ENCODE measurements at regions not wholly inside any gene's neighbourhood (a gene's known extent, or its start where the extent isn't known, plus 50 kb on each side); places are given as distances from the start of the nearest gene placed in this dataset.

DNA sequence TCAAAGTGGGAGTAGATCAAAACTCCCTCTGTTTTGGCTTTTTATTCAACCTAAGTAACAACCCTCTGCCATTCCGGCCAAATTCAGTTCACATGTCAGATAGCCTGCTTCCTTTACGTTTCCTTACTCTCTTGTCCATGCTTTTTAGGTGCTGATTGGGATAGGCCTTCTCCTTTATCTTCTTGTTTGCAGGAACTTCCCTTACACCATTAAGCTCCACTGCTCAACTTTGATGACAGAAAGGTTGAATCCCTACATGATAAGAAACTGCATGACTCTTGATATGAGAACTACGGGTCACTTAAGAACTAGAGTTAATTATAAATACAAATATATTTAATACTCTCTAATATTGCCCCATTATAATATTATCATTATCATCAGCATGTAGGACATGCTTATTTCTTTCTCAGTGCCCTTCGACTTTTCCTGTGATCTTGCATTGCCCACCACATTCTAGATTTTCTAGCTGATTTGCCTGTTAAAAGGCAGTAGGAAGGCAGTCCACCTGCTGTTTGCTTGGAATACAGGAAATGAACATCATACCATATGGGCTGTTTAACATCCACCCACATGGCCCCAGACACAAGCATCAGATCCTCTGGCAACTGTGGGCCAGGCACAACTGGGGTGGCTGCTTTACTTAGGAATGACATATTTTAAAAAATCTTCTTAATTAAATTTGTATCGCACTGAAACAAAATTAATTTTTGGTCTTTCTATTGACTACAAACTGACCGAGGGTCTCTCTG, 59.7 kb upstream of the CCDC6 start:
- intact Hi-C loops (cut with micrococcal nuclease): no loop called here
- POLR2A ChIA-PET: no interaction called here
- BruUV-seq (replicated peaks): no TSS peak
- FAIRE-seq (peak; percentile 6), DNase-seq (ENCODE audit: extremely low read depth in 1 of 4, low spot score in 3 of 4) (peak in 1 of 4 experiments; percentile 47), ATAC-seq (peak; percentile 41; the same call in 2 of the 3 replicates)
- Histone ChIP-seq H3K27me3 (ENCODE audit: control insufficient read depth in 2 of 2, insufficient read depth in 2 of 2, low read length in 2 of 2) (no peaks in the 10 kb centered on the region), H3K9ac (ENCODE audit: insufficient read depth in 1 of 2, low read depth in 2 of 2, low read length in 2 of 2) (no peak overlapping the region), H3K79me2 (ENCODE audit: control insufficient read depth, insufficient read depth, low read length) (no peaks in the 10 kb centered on the region), H3K4me3 (no peak overlapping the region), H3K36me3 (ENCODE audit: control insufficient read depth, insufficient read depth, low read length) (no peaks in the 10 kb centered on the region), H3K9me1 (ENCODE audit: control insufficient read depth, insufficient read depth, low read length) (no peaks in the 10 kb centered on the region), H3K9me3 (replicated peaks; ENCODE audit: control insufficient read depth, insufficient read depth, low read depth, low read length) (no peaks in the 10 kb centered on the region), H2AFZ (ENCODE audit: low read depth, low read length) (peak overlapping the region; percentile 21), H3K4me2 (ENCODE audit: insufficient read depth, low read length) (no peak overlapping the region), H4K20me1 (replicated peaks; ENCODE audit: control insufficient read depth, insufficient read depth, low read length) (no peaks in the 10 kb centered on the region), H3K4me1 (replicated peaks in 1 of 2; ENCODE audit: control insufficient read depth in 2 of 2, insufficient read depth in 2 of 2, low read length in 2 of 2) (peaks cover 3 to 10% of the 10 kb centered on the region in 2 experiments; a peak in 3 of 5 replicates), H3K27ac (ENCODE audit: extremely low read depth, low read depth, low read length) (no peak overlapping the region)
- 8% methylated on average over 6 of the region's 6 CpGs for WGBS (ENCODE audit: insufficient coverage, low coverage, missing lambda C conversion rate)
- in situ Hi-C loops (cut with MboI): no loop called here
- CTCF ChIA-PET (ENCODE audit: low intra/inter-chr PET ratio): no interaction called here
- no peak for TF ChIP-seq GATAD2B (IDR thresholded peaks at IDR 0.05; ENCODE audit: borderline replicate concordance)
- TF ChIP-seq TAL1 (IDR thresholded peaks at IDR 0.05): peak; percentile 54
- peak; percentile 66 for TF ChIP-seq TEAD4 (IDR thresholded peaks at IDR 0.05; ENCODE audit: low read length)
- no peak for TF ChIP-seq TEAD4 (CRISPR knock-in tag; IDR thresholded peaks at IDR 0.05; ENCODE audit: borderline replicate concordance)
- TF ChIP-seq STAT5B (CRISPR knock-in tag; IDR thresholded peaks at IDR 0.05): no peak
- TF ChIP-seq NR1H2 (CRISPR knock-in tag; IDR thresholded peaks at IDR 0.05): no peak
- peak; percentile 42; the same call in 1 of the 2 replicates for TF ChIP-seq GATA2 (CRISPR knock-in tag; IDR thresholded peaks at IDR 0.05)
- TF ChIP-seq CHCHD3 (CRISPR knock-in tag; IDR thresholded peaks at IDR 0.05): no peak
- no peak for TF ChIP-seq NR3C1 (CRISPR knock-in tag; IDR thresholded peaks at IDR 0.05)
- TF ChIP-seq ZNF174 (CRISPR knock-in tag; IDR thresholded peaks at IDR 0.05): no peak
- TF ChIP-seq, protein P1, sequence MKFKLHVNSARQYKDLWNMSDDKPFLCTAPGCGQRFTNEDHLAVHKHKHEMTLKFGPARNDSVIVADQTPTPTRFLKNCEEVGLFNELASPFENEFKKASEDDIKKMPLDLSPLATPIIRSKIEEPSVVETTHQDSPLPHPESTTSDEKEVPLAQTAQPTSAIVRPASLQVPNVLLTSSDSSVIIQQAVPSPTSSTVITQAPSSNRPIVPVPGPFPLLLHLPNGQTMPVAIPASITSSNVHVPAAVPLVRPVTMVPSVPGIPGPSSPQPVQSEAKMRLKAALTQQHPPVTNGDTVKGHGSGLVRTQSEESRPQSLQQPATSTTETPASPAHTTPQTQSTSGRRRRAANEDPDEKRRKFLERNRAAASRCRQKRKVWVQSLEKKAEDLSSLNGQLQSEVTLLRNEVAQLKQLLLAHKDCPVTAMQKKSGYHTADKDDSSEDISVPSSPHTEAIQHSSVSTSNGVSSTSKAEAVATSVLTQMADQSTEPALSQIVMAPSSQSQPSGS (CRISPR knock-in tag; IDR thresholded peaks at IDR 0.05): no peak
- TF ChIP-seq CBFA2T3 (IDR thresholded peaks at IDR 0.05): peak; percentile 71
- no peak for TF ChIP-seq CREBBP (IDR thresholded peaks at IDR 0.05; ENCODE audit: low read depth, low read length)
- TF ChIP-seq, protein P2, sequence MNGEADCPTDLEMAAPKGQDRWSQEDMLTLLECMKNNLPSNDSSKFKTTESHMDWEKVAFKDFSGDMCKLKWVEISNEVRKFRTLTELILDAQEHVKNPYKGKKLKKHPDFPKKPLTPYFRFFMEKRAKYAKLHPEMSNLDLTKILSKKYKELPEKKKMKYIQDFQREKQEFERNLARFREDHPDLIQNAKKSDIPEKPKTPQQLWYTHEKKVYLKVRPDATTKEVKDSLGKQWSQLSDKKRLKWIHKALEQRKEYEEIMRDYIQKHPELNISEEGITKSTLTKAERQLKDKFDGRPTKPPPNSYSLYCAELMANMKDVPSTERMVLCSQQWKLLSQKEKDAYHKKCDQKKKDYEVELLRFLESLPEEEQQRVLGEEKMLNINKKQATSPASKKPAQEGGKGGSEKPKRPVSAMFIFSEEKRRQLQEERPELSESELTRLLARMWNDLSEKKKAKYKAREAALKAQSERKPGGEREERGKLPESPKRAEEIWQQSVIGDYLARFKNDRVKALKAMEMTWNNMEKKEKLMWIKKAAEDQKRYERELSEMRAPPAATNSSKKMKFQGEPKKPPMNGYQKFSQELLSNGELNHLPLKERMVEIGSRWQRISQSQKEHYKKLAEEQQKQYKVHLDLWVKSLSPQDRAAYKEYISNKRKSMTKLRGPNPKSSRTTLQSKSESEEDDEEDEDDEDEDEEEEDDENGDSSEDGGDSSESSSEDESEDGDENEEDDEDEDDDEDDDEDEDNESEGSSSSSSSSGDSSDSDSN (IDR thresholded peaks at IDR 0.05; ENCODE audit: borderline replicate concordance in 1 of 2, low read depth in 2 of 2, low read length in 2 of 2): no peak
- no peak for TF ChIP-seq ZNF699 (CRISPR knock-in tag; IDR thresholded peaks at IDR 0.05; ENCODE audit: insufficient replicate concordance)
- no peak for TF ChIP-seq RB1 (IDR thresholded peaks at IDR 0.05; ENCODE audit: low read depth)
- peak; percentile 51 for TF ChIP-seq CBFA2T2 (conservative IDR thresholded peaks at IDR 0.05)
- TF ChIP-seq NCOA2 (IDR thresholded peaks at IDR 0.05; ENCODE audit: partially characterized antibody in 2 of 2): no peak
- TF ChIP-seq SIRT6 (IDR thresholded peaks at IDR 0.05; ENCODE audit: low read depth, low read length): no peak
- TF ChIP-seq MEIS2 (IDR thresholded peaks at IDR 0.05; ENCODE audit: partially characterized antibody): peak; percentile 67
- no peak for TF ChIP-seq ZSCAN29 (IDR thresholded peaks at IDR 0.05)
- TF ChIP-seq SAFB2 (IDR thresholded peaks at IDR 0.05; ENCODE audit: borderline replicate concordance, low read depth, low read length, severe bottlenecking): no peak
- TF ChIP-seq NCOR1 (IDR thresholded peaks at IDR 0.05): peak; percentile 51; the same call in 1 of the 2 replicates
